K562 (cell line): ENCODE measurements at regions not wholly inside any gene's neighbourhood (a gene's known extent, or its start where the extent isn't known, plus 50 kb on each side); places are given as distances from the start of the nearest gene placed in this dataset.

Experiments used
- CEBPB ChIP-seq: fragments of 450-650 bp; IDR thresholded peaks from 2 replicates; pipeline ENCODE4 v1.6.1; 2016; ENCODE audit warnings: missing genetic modification characterization, missing compliant biosample characterization
- CREB3 ChIP-seq: fragments of 450-650 bp; conservative IDR thresholded peaks from 2 replicates; pipeline ENCODE4 v1.6.1; 2016; ENCODE audit warnings: missing genetic modification characterization, low read depth, mild to moderate bottlenecking, missing compliant biosample characterization, moderate library complexity
- PATZ1 ChIP-seq: fragments of 250-450 bp; sonication (Bioruptor Pico); IDR thresholded peaks from 2 replicates; pipeline ENCODE4 v1.5.0; 2020; ENCODE audit warnings: mild to moderate bottlenecking, borderline replicate concordance
- ZNF589 ChIP-seq: fragments of 200-800 bp; sonication (Bioruptor generic); IDR thresholded peaks from 2 replicates; pipeline ENCODE4 v1.6.1; 2016; ENCODE audit warnings: low read depth, missing genetic modification characterization, missing compliant biosample characterization
- TF ChIP-seq, protein P1 (sequence below): IDR thresholded peaks from 2 replicates; pipeline ENCODE4 v1.6.1; 2016; ENCODE audit warnings: missing genetic modification characterization, missing compliant biosample characterization
- TF ChIP-seq, protein P2 (sequence below), 3 experiments: IDR thresholded peaks in 2 of 3; conservative IDR thresholded peaks in 1 of 3; 2 replicates each; pipeline ENCODE4 v1.5.1; 2011 to 2012; ENCODE audit warnings: low read length in 3 of 3, mild to moderate bottlenecking in 3 of 3, control low read depth in 2 of 3, improper control_type of control experiment in 1 of 3, inconsistent platforms in 1 of 3, low read depth in 1 of 3, mixed read lengths in 1 of 3, moderate library complexity in 1 of 3; ENCODE audit not compliant: insufficient read depth in 2 of 3

GRCh38 chr7:84553711-84554110, 359.1 kb upstream of the SEMA3A start:
- TF ChIP-seq, protein P1, sequence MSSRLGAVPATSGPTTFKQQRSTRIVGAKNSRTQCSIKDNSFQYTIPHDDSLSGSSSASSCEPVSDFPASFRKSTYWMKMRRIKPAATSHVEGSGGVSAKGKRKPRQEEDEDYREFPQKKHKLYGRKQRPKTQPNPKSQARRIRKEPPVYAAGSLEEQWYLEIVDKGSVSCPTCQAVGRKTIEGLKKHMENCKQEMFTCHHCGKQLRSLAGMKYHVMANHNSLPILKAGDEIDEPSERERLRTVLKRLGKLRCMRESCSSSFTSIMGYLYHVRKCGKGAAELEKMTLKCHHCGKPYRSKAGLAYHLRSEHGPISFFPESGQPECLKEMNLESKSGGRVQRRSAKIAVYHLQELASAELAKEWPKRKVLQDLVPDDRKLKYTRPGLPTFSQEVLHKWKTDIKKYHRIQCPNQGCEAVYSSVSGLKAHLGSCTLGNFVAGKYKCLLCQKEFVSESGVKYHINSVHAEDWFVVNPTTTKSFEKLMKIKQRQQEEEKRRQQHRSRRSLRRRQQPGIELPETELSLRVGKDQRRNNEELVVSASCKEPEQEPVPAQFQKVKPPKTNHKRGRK (tag) = no peak
- no peak for TF ChIP-seq ZNF589
- no peak for TF ChIP-seq CEBPB (tag)
- TF ChIP-seq PATZ1 (CRISPR knock-in tag) = no peak
- TF ChIP-seq, protein P2, sequence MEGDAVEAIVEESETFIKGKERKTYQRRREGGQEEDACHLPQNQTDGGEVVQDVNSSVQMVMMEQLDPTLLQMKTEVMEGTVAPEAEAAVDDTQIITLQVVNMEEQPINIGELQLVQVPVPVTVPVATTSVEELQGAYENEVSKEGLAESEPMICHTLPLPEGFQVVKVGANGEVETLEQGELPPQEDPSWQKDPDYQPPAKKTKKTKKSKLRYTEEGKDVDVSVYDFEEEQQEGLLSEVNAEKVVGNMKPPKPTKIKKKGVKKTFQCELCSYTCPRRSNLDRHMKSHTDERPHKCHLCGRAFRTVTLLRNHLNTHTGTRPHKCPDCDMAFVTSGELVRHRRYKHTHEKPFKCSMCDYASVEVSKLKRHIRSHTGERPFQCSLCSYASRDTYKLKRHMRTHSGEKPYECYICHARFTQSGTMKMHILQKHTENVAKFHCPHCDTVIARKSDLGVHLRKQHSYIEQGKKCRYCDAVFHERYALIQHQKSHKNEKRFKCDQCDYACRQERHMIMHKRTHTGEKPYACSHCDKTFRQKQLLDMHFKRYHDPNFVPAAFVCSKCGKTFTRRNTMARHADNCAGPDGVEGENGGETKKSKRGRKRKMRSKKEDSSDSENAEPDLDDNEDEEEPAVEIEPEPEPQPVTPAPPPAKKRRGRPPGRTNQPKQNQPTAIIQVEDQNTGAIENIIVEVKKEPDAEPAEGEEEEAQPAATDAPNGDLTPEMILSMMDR (IDR thresholded peaks at IDR 0.05 in 2 of 3, conservative IDR thresholded peaks at IDR 0.05 in 1 of 3; ENCODE audit: insufficient read depth in 2 of 3, low read depth in 1 of 3, low read length in 3 of 3) = no peak
- TF ChIP-seq CREB3 (tag) = no peak
